PC-9 (cell line): ENCODE measurements at regions not wholly inside any gene's neighbourhood (a gene's known extent, or its start where the extent isn't known, plus 50 kb on each side); places are given as distances from the start of the nearest gene placed in this dataset.

Experiments
- BruUV-seq: library from RNA; stranded (reverse); fragments of 400-500 nt; replicated peaks from 2 replicates; lab custom pipeline; 2021; lab: Mats Ljungman, UMichigan
- CTCF ChIA-PET: fragments of 300-600 bp; sonication (Branson Sonifier 250); formaldehyde crosslinking; loops from one replicate; lab custom pipeline; 2022; ENCODE audit warnings: antibody characterized with exemption; lab: Charles Lee
- POLR2A ChIA-PET: fragments of 300-600 bp; sonication (Branson Sonifier 250); formaldehyde crosslinking; loops from one replicate; lab custom pipeline; 2022; ENCODE audit warnings: antibody characterized with exemption; ENCODE audit not compliant: unreplicated experiment; lab: Charles Lee
- DNase-seq, 2 experiments: peaks; one replicate each; pipeline versions ENCODE4 v3.0.0 to v3.0.0-alpha.2; 2015 to 2022; ENCODE audit warnings: mixed read lengths in 1 of 2
- H2AFZ ChIP-seq: fragments of 200-600 bp; sonication (generic); 2 replicates; pipeline ENCODE4 v1.8.1; 2017; ENCODE audit warnings: antibody characterized with exemption
- H3F3A ChIP-seq: fragments of 200-600 bp; sonication (generic); 2 replicates; pipeline ENCODE4 v1.8.1; 2017; ENCODE audit warnings: antibody characterized with exemption, mild to moderate bottlenecking, low read depth; ENCODE audit not compliant: insufficient read depth
- H3K27ac ChIP-seq: fragments of 200-600 bp; sonication (generic); 2 replicates; pipeline ENCODE4 v1.6.1; 2016; ENCODE audit warnings: mixed run types
- H3K27me3 ChIP-seq: fragments of 200-600 bp; sonication (generic); 2 replicates; pipeline ENCODE4 v1.6.1; 2016; ENCODE audit warnings: low read depth, mixed run types; ENCODE audit not compliant: insufficient read depth
- H3K36me3 ChIP-seq: fragments of 200-600 bp; sonication (generic); 2 replicates; pipeline ENCODE4 v1.6.1; 2016; ENCODE audit warnings: low read depth, mixed run types
- H3K4me1 ChIP-seq: fragments of 200-600 bp; sonication (generic); replicated peaks from 2 replicates; pipeline ENCODE4 v1.6.1; 2016; ENCODE audit warnings: mixed run types; ENCODE audit not compliant: insufficient read depth
- H3K4me2 ChIP-seq: fragments of 200-600 bp; sonication (generic); 2 replicates; pipeline ENCODE4 v1.6.1; 2017; ENCODE audit warnings: mixed run types
- H3K4me3 ChIP-seq: fragments of 200-600 bp; sonication (generic); 2 replicates; pipeline ENCODE4 v1.6.1; 2016; ENCODE audit warnings: mixed run types
- H3K79me2 ChIP-seq: fragments of 200-600 bp; sonication (generic); 2 replicates; pipeline ENCODE4 v1.6.1; 2017; ENCODE audit warnings: low read depth, mixed run types
- H3K9me2 ChIP-seq: fragments of 200-600 bp; sonication (generic); 2 replicates; pipeline ENCODE4 v1.8.1; 2017; ENCODE audit warnings: mild to moderate bottlenecking; ENCODE audit not compliant: insufficient read depth
- H3K9me3 ChIP-seq: fragments of 200-600 bp; sonication (generic); 2 replicates; pipeline ENCODE4 v1.8.1; 2016; ENCODE audit warnings: low read depth; ENCODE audit not compliant: insufficient read depth
- H4K20me1 ChIP-seq: fragments of 200-600 bp; sonication (generic); 2 replicates; pipeline ENCODE4 v1.8.1; 2017; ENCODE audit not compliant: insufficient read depth
- CTCF ChIP-seq: fragments of 200-600 bp; sonication (generic); conservative IDR thresholded peaks from 2 replicates; pipeline ENCODE4 v1.6.1; 2017; ENCODE audit warnings: mixed run types, antibody characterized with exemption, mild to moderate bottlenecking, moderate library complexity
- EZH2 ChIP-seq: fragments of 200-600 bp; sonication (generic); IDR thresholded peaks from 2 replicates; pipeline ENCODE4 v1.8.0; 2017; ENCODE audit warnings: antibody characterized with exemption, low read depth
- intact Hi-C: fragments of 100-400 bp; cut with micrococcal nuclease; formaldehyde crosslinking; loops from one replicate; pipeline ENCODE4 v1.10.0; 2022; ENCODE audit not compliant: unreplicated experiment

DNA sequence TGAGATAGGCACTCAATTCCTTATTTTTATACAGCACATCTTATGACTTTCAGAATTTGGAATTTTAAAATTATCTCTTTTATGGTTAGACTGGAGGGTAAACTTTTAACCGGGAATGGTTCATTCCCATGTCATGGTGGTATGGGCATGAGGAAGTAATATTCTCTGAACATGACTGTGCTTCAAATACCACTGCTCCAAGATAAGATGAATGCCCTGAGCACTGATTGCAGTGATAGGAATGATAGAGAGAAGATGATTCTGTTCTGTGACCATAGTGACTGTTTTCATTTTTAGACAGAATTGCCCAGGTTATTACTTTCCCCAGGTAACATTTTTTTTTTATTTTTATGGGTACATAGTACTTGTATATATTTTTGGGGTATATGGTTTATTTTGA, 187.4 kb downstream of the ATOH1 start:
- Histone ChIP-seq H3K9me2 (no peaks in the 10 kb centered on the region), H3K36me3 (no peaks in the 10 kb centered on the region), H2AFZ (no peak overlapping the region), H4K20me1 (no peaks in the 10 kb centered on the region), H3K4me2 (no peak overlapping the region), H3K9me3 (no peaks in the 10 kb centered on the region), H3K27ac (no peak overlapping the region), H3K79me2 (no peaks in the 10 kb centered on the region), H3K27me3 (no peaks in the 10 kb centered on the region), H3K4me1 (no peaks in the 10 kb centered on the region), H3F3A (no peaks in the 10 kb centered on the region), H3K4me3 (no peak overlapping the region)
- CTCF ChIA-PET: no interaction called here
- POLR2A ChIA-PET: no interaction called here
- no TSS peak for BruUV-seq
- intact Hi-C loops: no loop called here
- TF ChIP-seq CTCF (no peak), EZH2 (no peak)
- DNase-seq: no peak

- Histone ChIP-seq H3K27ac (no peak overlapping the region), H3K4me2 (no peak overlapping the region), H3K9me3 (no peaks in the 10 kb centered on the region), H3K4me1 (no peaks in the 10 kb centered on the region), H3K4me3 (no peak overlapping the region), H3K27me3 (no peaks in the 10 kb centered on the region), H3K79me2 (no peaks in the 10 kb centered on the region), H2AFZ (no peak overlapping the region; the same call in 1 of the 2 replicates), H3K36me3 (no peaks in the 10 kb centered on the region), H4K20me1 (no peaks in the 10 kb centered on the region), H3K9me2 (no peaks in the 10 kb centered on the region), H3F3A (no peaks in the 10 kb centered on the region)
- no TSS peak for BruUV-seq
- intact Hi-C loops: no loop called here
- no peak for DNase-seq
- TF ChIP-seq CTCF (no peak), EZH2 (no peak)
- CTCF ChIA-PET: no interaction called here
- POLR2A ChIA-PET: no interaction called here
Observed at GRCh38 chr4:94032754-94033153, 174.9 kb upstream of the SMARCAD1 start.

- H3K27me3 ChIP-seq: no peaks in the 10 kb centered on the region
- no TSS peak for BruUV-seq
- POLR2A ChIA-PET: no interaction called here
- H2AFZ ChIP-seq: no peak overlapping the region
- no peaks in the 10 kb centered on the region for H3F3A ChIP-seq
- H3K4me1 ChIP-seq: no peaks in the 10 kb centered on the region
- DNase-seq: no peak
- H3K79me2 ChIP-seq: no peaks in the 10 kb centered on the region
- CTCF ChIA-PET: interaction anchor here (0.7 kb wide), 1 partner anchor 102 kb away, joined by 3 read pairs; no protein-coding TSS in a partner anchor
- H4K20me1 ChIP-seq: no peaks in the 10 kb centered on the region
- intact Hi-C loops: no loop called here
- TF ChIP-seq EZH2 (no peak), CTCF (no peak)
- no peak overlapping the region for H3K4me3 ChIP-seq
- H3K9me2 ChIP-seq: no peaks in the 10 kb centered on the region
- no peak overlapping the region for H3K27ac ChIP-seq
- H3K36me3 ChIP-seq: no peaks in the 10 kb centered on the region
- H3K4me2 ChIP-seq: no peak overlapping the region
- H3K9me3 ChIP-seq: no peaks in the 10 kb centered on the region
Observed at GRCh38 chr4:94036964-94037363, 170.7 kb upstream of the SMARCAD1 start.
